GM12878 (cell line): ENCODE measurements at regions not wholly inside any gene's neighbourhood (a gene's known extent, or its start where the extent isn't known, plus 50 kb on each side); places are given as distances from the start of the nearest gene placed in this dataset.

Experiments
- ATAC-seq: fragments of 200-7000 bp; cut with Tn5 transposase; 3 replicates; pipeline ENCODE4 v1.9.1; 2020; ENCODE audit warnings: mild to moderate bottlenecking, moderate library complexity
- BruUV-seq: library from RNA; stranded (reverse); fragments of 400-500 nt; replicated peaks from 2 replicates; lab custom pipeline; 2021; lab: Mats Ljungman, UMichigan
- CTCF ChIA-PET: fragments of 300-600 bp; sonication (Branson Sonifier 250); formaldehyde crosslinking; extraction: SDS; loops from one replicate; lab custom pipeline; 2021; ENCODE audit warnings: inconsistent platforms; lab: Yijun Ruan, JAX
- POLR2A ChIA-PET: fragments of 350-600 bp; formaldehyde crosslinking; extraction: SDS; loops from one replicate; lab custom pipeline; 2021; ENCODE audit warnings: inconsistent platforms; lab: Charles Lee
- RAD21 ChIA-PET: fragments of 300-600 bp; sonication (Branson Sonifier 250); formaldehyde crosslinking; loops from one replicate; lab custom pipeline; 2023; ENCODE audit warnings: antibody characterized with exemption; ENCODE audit not compliant: unreplicated experiment; lab: Charles Lee
- SMC1A ChIA-PET: fragments of 300-600 bp; sonication (Branson Sonifier 250); formaldehyde crosslinking; loops from one replicate; lab custom pipeline; 2023; ENCODE audit not compliant: unreplicated experiment, uncharacterized antibody; lab: Charles Lee
- DNase-seq: peaks from one replicate; pipeline ENCODE4 v3.0.0-alpha.2; 2011; ENCODE audit warnings: low read depth, low spot score
- FAIRE-seq: peaks from 3 replicates; lab custom pipeline; 2011; peaks lifted over from hg19 to GRCh38; lab: Jason Lieb, UNC
- H2AFZ ChIP-seq: 2 replicates; pipeline ENCODE4 v1.6.0; 2011; ENCODE audit warnings: low read depth, low read length, control low read depth; ENCODE audit not compliant: control insufficient read depth
- H3K27ac ChIP-seq: 2 replicates; pipeline ENCODE4 v1.5.1; 2011; ENCODE audit warnings: control low read depth; ENCODE audit not compliant: control insufficient read depth, insufficient read depth
- H3K27me3 ChIP-seq, 2 experiments: replicated peaks in 1 of 2; 2 replicates each; pipeline versions ENCODE4 v1.6.0 to v1.6.1; 2011; ENCODE audit warnings: low read length in 1 of 2; ENCODE audit not compliant: control insufficient read depth in 2 of 2, insufficient read depth in 2 of 2
- H3K36me3 ChIP-seq, 2 experiments: 2 replicates each; pipeline ENCODE4 v1.5.1; 2011; ENCODE audit warnings: low read length in 1 of 2; ENCODE audit not compliant: control insufficient read depth in 2 of 2, insufficient read depth in 2 of 2
- H3K4me1 ChIP-seq: 2 replicates; pipeline ENCODE4 v1.6.1; 2011; ENCODE audit warnings: mild to moderate bottlenecking, low read length, moderate library complexity, mixed read lengths; ENCODE audit not compliant: control insufficient read depth, insufficient read depth
- H3K4me2 ChIP-seq: 2 replicates; pipeline ENCODE4 v1.6.0; 2011; ENCODE audit warnings: control low read depth; ENCODE audit not compliant: control insufficient read depth, insufficient read depth
- H3K4me3 ChIP-seq: fragments of 200-600 bp; sonication (generic); 2 replicates; pipeline ENCODE4 v1.5.1; 2016
- H3K79me2 ChIP-seq: 2 replicates; pipeline ENCODE4 v1.6.0; 2011; ENCODE audit warnings: low read length; ENCODE audit not compliant: control insufficient read depth, insufficient read depth
- H3K9ac ChIP-seq: 2 replicates; pipeline ENCODE4 v1.8.0; 2011; ENCODE audit warnings: low read length, control low read depth, mixed read lengths; ENCODE audit not compliant: control insufficient read depth, insufficient read depth
- H3K9me3 ChIP-seq: replicated peaks from 3 replicates; pipeline ENCODE4 v1.5.1; 2011; ENCODE audit warnings: mild to moderate bottlenecking, low read length; ENCODE audit not compliant: control insufficient read depth, insufficient read depth
- H4K20me1 ChIP-seq: 2 replicates; pipeline ENCODE4 v1.6.0; 2011; ENCODE audit not compliant: control insufficient read depth, insufficient read depth
- BRCA1 ChIP-seq: IDR thresholded peaks from 2 replicates; pipeline ENCODE4 v1.6.1; 2011; ENCODE audit warnings: low read depth, low read length, improper control_type of control experiment
- CEBPZ ChIP-seq: fragments of 150-350 bp; IDR thresholded peaks from 2 replicates; pipeline ENCODE4 v1.6.1; 2016; ENCODE audit warnings: low read depth, low read length
- CREM ChIP-seq: IDR thresholded peaks from 2 replicates; pipeline ENCODE4 v1.6.1; 2014; ENCODE audit warnings: antibody characterized with exemption, low read depth
- HSF1 ChIP-seq: fragments of 150-350 bp; IDR thresholded peaks from 2 replicates; pipeline ENCODE4 v1.6.1; 2014; ENCODE audit warnings: mild to moderate bottlenecking, low read depth, low read length
- JUND ChIP-seq: IDR thresholded peaks from 2 replicates; pipeline ENCODE4 v1.6.1; 2012; ENCODE audit warnings: low read depth, mild to moderate bottlenecking, low read length, improper control_type of control experiment, moderate library complexity
- MXI1 ChIP-seq: fragments of 150-350 bp; IDR thresholded peaks from 2 replicates; pipeline ENCODE4 v1.6.1; 2011; ENCODE audit warnings: low read depth, mild to moderate bottlenecking, inconsistent platforms, low read length, improper control_type of control experiment
- NR2F1 ChIP-seq: fragments of 450-650 bp; conservative IDR thresholded peaks from 2 replicates; pipeline ENCODE4 v1.6.1; 2017; ENCODE audit warnings: mild to moderate bottlenecking
- PRDM15 ChIP-seq: fragments of 450-650 bp; formaldehyde crosslinking; IDR thresholded peaks from 2 replicates; pipeline ENCODE4 v1.4.0; 2020; ENCODE audit warnings: mild to moderate bottlenecking, moderate library complexity
- WGBS: methylation state at CpG from one replicate; pipeline ENCODE4 v1.1.6; 2016; ENCODE audit warnings: low lambda C conversion rate; ENCODE audit not compliant: insufficient replicate concordance, insufficient coverage; ENCODE audit errors: missing lambda C conversion rate; 5-methylcytosine and 5-hydroxymethylcytosine counted together
- in situ Hi-C: fragments of 300-500 bp; cut with MboI; formaldehyde crosslinking; loops from 9 replicates; pipeline ENCODE4 v1.14.3; 2018; ENCODE audit warnings: mixed read lengths
- intact Hi-C: fragments of 100-400 bp; cut with micrococcal nuclease; formaldehyde crosslinking; loops from one replicate; pipeline ENCODE4 v1.14.2; 2022; ENCODE audit not compliant: unreplicated experiment

- no peak for TF ChIP-seq HSF1
- no peak for TF ChIP-seq CEBPZ
Measured at GRCh38 chr17:62868008-62868407, 59.9 kb upstream of the MARCHF10 start (continued).

- Histone ChIP-seq H3K79me2 (no peaks in the 10 kb centered on the region), H3K9ac (no peak overlapping the region), H3K4me1 (no peaks in the 10 kb centered on the region), H3K4me2 (no peak overlapping the region), H3K27me3 (peaks cover 0 to 3% of the 10 kb centered on the region in 2 experiments; a peak in 1 of 4 replicates), H3K27ac (no peak overlapping the region), H3K9me3 (no peaks in the 10 kb centered on the region), H3K4me3 (no peak overlapping the region), H3K36me3 (no peaks in the 10 kb centered on the region), H2AFZ (no peak overlapping the region), H4K20me1 (no peaks in the 10 kb centered on the region)
- intact Hi-C loops, result no loop called here
- no peak for FAIRE-seq
- POLR2A ChIA-PET, result no interaction called here
- RAD21 ChIA-PET, result no interaction called here
- ATAC-seq, result no peak
- in situ Hi-C loops, result no loop called here
- CTCF ChIA-PET, result no interaction called here
- DNase-seq, result no peak
- WGBS, result 21% methylated on average over 5 of the region's 5 CpGs
- SMC1A ChIA-PET, result interaction anchor here (0.9 kb wide), 1 partner anchor 9 kb away, joined by 3 read pairs; no protein-coding TSS in a partner anchor
- no TSS peak for BruUV-seq
- TF ChIP-seq CEBPZ, result no peak
- TF ChIP-seq JUND, result no peak
- TF ChIP-seq PRDM15 (CRISPR knock-in tag), result no peak
- TF ChIP-seq MXI1, result no peak
- TF ChIP-seq CREM, result no peak
- no peak for TF ChIP-seq NR2F1
- TF ChIP-seq BRCA1, result no peak
Measured at GRCh38 chr17:62867303-62867702, 59.2 kb upstream of the MARCHF10 start.
